ENCODE measurements at regions not wholly inside any gene's neighbourhood (a gene's known extent, or its start where the extent isn't known, plus 50 kb on each side); places are given as distances from the start of the nearest gene placed in this dataset.
"Not testable (repeated sequence)": the region's sequence is repeated elsewhere in the genome, so short reads cannot be mapped to it uniquely, and the experiment has no call there.

GRCh38 chr6:92510137-92510536 is 909.2 kb downstream of the EPHA7 start:
- no peak for DNase-seq (ENCODE audit: low spot score)

- no peak for DNase-seq (ENCODE audit: low spot score)
These were observed 911.8 kb downstream of the EPHA7 start for GRCh38 chr6:92507552-92507951.

- no peak for DNase-seq (ENCODE audit: low spot score)
These were observed 914.9 kb downstream of the EPHA7 start for GRCh38 chr6:92504509-92504908.

GRCh38 chr6:92497281-92497680 is 922.1 kb downstream of the EPHA7 start:
- no peak for DNase-seq (ENCODE audit: low spot score)

- no peak for DNase-seq (ENCODE audit: low spot score)
These were observed 922.8 kb downstream of the EPHA7 start for GRCh38 chr6:92496527-92496926.

- no peak for DNase-seq (ENCODE audit: low spot score)
These were observed 924.1 kb downstream of the EPHA7 start for GRCh38 chr6:92495242-92495641.

- DNase-seq (ENCODE audit: low spot score): no peak
These were observed 933.9 kb downstream of the EPHA7 start for GRCh38 chr6:92485487-92485886.

GRCh38 chr6:92479831-92480230 is 939.5 kb downstream of the EPHA7 start:
- no peak for DNase-seq (ENCODE audit: low spot score)

- DNase-seq (ENCODE audit: low spot score): no peak
These were observed 946.3 kb downstream of the EPHA7 start for GRCh38 chr6:92473056-92473455.

GRCh38 chr6:92469186-92469828 is 950.1 kb downstream of the EPHA7 start:
- no peak for DNase-seq (ENCODE audit: low spot score)

GRCh38 chr6:92468066-92468465 is 951.3 kb downstream of the EPHA7 start:
- DNase-seq (ENCODE audit: low spot score): no peak

GRCh38 chr6:92460133-92460532 is 959.2 kb downstream of the EPHA7 start:
- no peak for DNase-seq (ENCODE audit: low spot score)

- no peak for DNase-seq (ENCODE audit: low spot score)
These were observed 959.8 kb downstream of the EPHA7 start for GRCh38 chr6:92459606-92460005.

GRCh38 chr6:92446052-92446451 is 973.3 kb downstream of the EPHA7 start:
- DNase-seq (ENCODE audit: low spot score): no peak

- no peak for DNase-seq (ENCODE audit: low spot score)
These were observed 985.4 kb downstream of the EPHA7 start for GRCh38 chr6:92433911-92434310.

- DNase-seq (ENCODE audit: low spot score): no peak
These were observed 987.9 kb downstream of the EPHA7 start for GRCh38 chr6:92431502-92431901.

- DNase-seq (ENCODE audit: low spot score): no peak
These were observed 990.9 kb downstream of the EPHA7 start for GRCh38 chr6:92428448-92428847.

- no peak for DNase-seq (ENCODE audit: low spot score)
These were observed 991.9 kb downstream of the EPHA7 start for GRCh38 chr6:92427453-92427852.

- DNase-seq (ENCODE audit: low spot score): no peak
These were observed 1003.7 kb downstream of the EPHA7 start for GRCh38 chr6:92415656-92416055.

- no peak for DNase-seq (ENCODE audit: low spot score)
These were observed 1011.0 kb downstream of the EPHA7 start for GRCh38 chr6:92408350-92408749.

- no peak for DNase-seq (ENCODE audit: low spot score)
These were observed 1015.1 kb downstream of the EPHA7 start for GRCh38 chr6:92404281-92404680.

GRCh38 chr6:92399911-92400310 is 1019.4 kb downstream of the EPHA7 start:
- DNase-seq (ENCODE audit: low spot score): no peak

GRCh38 chr6:92388706-92389105 is 1030.7 kb downstream of the EPHA7 start:
- DNase-seq (ENCODE audit: low spot score): not testable (repeated sequence)

GRCh38 chr6:92380803-92381601 is 1038.4 kb downstream of the EPHA7 start:
- DNase-seq (ENCODE audit: low spot score): no peak
